GM18867 (cell line): ENCODE measurements at regions not wholly inside any gene's neighbourhood (a gene's known extent, or its start where the extent isn't known, plus 50 kb on each side); places are given as distances from the start of the nearest gene placed in this dataset.
A peak's percentile ranks its signal among the peaks of the same experiment; 100 is the strongest.

ENCODE experiments used
- ATAC-seq: cut with Tn5 transposase; IDR thresholded peaks from one replicate; pipeline ENCODE4 v1.9.1; 2021; ENCODE audit warnings: mild to moderate bottlenecking, moderate library complexity; ENCODE audit not compliant: unreplicated experiment

DNA sequence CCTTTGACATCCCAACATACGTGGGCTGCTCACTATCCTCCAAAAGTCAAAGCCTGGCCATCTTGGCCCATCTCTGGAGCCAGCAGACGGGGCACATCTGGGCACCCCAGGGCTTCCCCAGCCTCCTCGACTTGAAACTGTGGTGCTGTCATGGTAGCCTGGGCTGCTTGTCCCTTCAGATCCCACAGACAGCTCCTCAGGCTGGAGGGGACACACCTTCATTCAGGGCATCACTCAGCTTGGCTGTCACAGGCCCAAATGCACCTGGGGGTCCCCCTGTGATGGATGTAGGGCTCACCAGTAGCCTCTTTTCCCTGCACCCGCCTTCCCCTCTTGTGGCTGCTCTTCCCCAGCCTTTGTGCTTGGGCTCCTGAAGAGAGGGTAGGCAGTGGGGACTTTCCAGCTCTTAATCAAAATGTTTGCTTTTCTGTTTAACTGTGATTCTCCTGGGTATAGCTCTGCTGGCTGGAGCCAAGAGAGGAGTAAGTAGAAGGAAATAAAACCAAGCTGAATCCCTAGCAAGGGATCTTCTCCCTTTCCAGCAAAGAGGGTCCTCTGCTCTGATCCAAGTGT, 92.3 kb downstream of the GYPC start:
- ATAC-seq = no peak

DNA sequence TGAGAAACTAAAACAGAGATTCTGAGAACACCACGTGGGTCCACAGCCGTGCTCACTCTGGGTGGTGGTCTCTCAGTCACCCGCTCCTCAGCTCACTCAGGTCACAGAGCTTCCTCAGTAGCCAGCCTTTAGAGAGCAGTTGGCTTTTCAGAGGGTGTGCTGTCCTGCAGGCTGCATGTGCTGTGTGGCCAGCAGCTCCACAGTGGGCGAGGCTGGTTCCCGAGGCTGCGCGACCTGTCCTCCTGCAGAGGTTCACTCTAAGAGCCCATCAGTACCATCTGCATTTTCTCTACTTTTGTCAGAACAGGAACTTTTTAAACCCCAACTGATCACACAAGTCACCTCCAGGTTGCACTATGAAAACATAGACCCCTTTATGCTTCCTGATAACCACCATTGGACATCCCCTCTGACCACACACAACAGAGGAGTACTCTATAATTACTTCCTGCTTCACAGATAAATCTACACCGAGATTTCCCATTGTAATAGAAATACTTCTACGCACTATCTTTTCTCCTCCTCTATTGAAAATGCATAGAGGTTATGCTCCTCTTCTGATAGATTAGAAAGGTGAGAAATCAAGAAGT, 93.1 kb downstream of the GYPC start:
- no peak for ATAC-seq

DNA sequence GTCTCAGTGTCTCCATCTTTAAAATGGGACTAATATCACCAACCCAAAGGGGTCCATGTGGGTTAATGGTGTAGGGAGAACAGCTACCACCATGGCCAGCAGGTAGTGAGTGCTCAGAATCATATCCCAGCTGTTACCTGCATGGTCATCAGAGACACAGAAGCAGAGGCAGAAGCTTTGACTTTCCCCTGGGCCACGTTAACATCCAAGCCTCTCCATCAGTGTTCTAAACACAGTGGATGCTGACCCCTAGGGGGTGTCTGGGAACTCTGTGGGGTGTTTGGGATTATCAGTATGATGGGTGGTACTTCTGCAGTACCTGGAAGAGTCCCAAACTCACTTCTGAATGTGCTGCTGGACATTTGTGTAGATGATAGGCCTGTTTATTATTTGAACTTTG, 93.6 kb downstream of the GYPC start:
- ATAC-seq = peak; percentile 65

DNA sequence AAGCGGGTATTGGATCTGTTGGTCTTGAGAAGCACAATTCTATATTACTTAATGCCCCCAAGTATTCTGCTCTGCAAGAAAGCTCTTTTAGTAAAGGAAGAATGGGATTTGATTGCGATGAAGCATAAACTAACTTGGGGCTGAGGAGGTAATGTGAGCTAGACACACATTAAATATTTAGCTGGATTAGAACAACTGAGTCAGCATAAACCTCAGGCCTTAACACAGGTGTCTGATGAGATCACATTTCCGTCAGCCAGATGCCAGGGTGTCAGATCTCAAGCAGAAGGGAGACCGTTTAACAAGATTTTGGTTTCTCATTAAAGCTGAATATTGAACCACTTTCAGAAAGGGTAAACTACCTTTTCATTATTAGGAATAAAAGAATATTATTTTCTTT, 94.5 kb downstream of the GYPC start:
- no peak for ATAC-seq

DNA sequence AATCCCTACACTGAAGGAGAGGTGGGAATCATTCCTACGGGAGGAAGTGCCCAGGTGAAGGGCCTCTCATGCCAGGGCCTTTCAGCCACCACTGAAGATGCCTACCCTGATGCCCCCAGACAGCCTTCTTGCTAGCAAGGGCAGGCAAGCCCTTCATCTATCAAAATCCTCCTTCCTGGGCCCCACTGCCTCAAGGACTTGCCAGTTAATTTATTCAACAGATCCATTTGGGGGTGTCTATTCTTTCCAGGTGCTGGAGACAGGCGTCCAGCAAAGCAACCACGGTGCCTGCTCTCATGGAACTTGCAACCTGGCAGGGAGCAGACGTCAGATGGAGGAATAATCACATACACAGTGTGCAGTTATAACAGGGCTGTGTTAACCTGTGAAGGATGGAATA, 95.5 kb downstream of the GYPC start:
- no peak for ATAC-seq

DNA sequence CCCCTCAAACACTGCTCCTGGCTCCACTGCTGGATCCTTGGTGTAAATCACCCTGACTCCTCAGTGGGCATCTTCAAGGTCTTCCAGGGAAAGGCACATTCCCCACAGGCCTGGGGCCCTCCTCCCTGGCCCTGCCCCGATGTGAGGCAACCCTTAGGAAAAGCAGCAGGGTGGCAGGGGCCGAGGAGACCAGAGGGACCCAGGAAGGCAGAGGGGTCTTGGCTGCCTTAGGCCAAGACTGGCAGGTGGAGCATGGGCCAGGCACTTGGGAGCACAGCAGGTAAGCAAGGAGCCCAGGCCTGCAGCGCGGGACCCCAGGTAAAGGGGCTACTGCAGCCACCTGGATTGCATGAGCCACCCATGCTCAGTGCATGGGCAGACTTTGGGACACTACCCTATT, 96.9 kb downstream of the GYPC start:
- no peak for ATAC-seq

DNA sequence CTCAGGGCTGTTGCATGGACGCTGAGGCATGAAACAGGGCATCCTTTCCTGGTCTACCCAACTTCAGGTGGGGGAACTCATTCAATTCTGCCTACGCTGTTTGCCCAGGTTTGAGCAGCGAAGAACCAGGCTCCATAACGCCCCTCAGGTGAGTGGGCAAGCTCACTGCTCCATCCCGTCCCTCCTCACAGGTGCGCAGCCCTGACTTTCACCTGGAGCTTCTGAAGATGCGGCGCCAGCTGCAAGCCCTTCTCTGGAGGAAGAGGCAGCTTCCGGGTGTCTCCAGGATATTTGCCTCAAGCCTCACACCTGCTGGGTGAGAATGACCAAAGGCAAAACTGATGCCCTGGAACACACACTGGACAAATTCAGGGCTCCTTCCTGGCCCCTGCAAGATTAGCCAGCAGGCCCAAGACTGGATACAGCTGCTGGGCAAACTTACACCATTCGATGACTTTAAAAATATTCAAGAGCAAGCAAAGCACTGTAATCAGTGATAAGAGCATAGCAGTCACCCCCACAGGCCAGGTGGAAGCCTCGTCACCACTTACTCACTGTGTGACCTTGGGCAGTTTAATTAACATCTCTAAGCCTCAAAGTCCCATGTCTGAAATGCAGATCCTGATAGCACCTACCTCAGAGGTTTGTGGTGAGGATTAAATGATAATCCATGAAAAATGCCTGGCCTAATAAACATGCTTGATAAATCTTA, 97.7 kb downstream of the GYPC start:
- ATAC-seq = no peak

DNA sequence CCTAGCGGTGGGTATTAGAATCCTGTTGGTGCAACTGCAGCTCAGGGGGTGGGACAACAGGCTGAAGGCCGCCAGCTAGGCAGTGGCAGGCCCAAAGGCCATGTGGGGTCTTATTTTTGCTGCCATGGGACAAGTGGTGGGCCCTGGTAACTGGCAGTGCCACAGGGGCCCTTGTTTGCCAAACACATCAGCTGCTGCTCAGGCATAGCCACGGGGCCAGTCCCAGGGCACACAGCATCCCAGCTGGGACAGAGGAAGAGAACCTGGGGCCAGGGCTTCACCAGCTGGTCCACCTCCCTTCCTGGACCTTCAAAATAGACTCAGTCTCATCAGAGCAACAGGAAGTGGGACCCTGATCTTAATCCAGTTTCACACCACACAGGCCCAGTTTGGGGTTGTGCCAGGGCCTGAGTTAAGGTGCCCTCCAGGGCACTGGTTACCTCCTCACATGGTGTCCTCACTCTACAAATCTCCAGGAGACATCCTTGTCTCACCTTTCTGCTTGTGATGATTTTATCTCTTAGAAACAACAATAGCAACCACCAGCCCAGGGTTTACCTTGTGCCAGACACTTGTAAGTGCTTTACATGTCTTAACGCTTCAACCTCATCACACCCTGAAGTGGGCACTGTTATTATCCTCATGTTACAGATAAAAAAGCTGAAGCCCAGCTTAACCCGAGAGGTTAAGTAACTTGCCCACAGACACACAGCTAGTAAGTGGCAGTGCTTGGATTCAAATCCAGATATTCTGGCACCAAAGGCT, 98.5 kb downstream of the GYPC start:
- ATAC-seq = no peak

DNA sequence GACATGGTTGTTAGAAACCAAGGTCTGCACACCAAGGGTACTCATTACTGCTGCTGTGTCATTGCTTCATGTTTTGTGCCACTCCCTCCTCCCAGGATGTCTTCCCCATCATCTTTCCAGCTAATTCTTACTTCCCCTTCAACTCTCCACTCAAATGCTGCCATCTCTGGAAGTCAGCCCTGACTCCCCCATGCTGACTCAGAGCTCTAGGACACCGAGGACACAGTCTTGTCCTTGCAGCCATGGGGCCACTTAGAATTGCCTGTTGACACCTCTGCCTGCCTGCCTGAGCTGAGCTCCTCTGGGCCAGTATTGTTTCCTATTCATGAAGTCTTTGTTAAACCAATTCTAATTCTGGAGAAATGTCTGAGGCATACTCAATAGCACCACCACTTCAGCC, 100.2 kb downstream of the GYPC start:
- ATAC-seq = no peak

DNA sequence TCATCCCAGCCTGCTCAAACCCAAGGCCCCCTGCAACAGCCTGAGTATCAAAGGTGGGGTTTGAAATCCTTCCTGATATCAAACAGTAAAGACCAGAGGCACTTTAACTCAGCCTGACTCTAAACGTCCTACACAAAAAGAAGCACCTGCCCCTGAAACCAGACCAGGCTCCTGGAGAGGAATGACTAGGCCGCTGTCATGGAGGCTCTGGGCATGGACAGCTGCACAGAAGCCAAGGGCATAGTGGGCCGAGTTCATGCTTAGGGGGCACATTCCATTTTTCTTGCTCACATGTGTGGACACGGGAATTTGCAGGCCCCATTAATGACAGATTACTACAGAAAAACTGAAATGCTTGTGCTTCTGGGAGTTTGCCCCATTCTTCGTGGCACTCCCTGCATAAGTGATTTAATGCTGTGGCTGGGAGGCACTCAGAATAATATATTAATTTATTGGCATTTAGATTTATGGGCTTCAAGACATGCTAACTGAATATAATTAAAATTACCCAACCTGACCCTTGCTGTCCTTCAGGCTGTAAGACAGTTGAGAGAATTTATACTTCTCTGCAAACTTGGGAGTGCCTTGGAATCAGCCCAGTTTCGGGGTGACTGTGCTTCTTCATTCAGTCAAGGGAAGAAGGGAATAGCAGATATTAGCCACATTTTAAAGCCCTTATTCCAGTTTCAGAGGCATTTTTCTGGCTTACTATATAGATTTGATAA, 105.5 kb downstream of the GYPC start:
- ATAC-seq = no peak

DNA sequence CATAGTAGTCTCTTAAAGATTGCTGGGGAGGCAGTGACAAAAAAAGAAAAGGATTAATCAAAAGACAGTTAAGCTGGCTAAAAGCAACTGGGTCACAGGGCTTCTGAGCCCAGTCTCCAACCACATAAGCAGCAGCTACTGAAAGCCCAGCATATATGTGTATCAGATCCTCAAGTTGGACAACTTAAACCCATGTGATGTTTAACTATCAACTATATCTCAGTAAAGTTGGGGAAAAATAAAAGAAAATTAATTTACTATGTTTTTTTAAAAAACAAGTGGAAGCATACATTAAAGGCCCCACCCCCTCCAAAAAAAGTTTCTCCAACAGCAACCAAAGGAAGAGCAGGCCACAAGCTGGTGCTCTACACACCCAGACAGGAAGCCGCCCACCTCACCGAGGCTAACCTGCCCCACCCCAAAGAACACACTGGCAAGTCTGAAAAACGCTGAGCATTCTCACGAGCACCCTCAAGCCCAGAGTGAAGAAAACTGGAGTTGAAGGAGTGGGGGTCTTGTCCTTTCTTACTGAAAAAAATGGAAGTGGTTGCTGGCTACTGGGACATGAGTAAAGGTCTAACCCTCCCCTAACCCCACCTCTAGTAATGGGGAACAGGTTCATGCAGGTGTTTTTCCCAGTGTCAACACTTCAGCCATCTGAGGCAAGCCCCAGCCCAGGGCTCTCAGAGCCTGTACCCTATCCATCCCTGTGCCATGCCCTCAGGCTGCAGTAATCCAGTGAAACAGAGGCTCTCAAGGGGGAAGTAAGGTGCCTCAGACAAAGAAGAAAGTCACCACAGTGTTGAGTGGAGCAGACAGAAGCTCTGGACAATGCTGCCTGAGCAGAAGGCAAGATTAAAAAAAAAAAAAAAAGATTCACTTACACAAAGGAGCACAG, 106.3 kb downstream of the GYPC start:
- no peak for ATAC-seq

DNA sequence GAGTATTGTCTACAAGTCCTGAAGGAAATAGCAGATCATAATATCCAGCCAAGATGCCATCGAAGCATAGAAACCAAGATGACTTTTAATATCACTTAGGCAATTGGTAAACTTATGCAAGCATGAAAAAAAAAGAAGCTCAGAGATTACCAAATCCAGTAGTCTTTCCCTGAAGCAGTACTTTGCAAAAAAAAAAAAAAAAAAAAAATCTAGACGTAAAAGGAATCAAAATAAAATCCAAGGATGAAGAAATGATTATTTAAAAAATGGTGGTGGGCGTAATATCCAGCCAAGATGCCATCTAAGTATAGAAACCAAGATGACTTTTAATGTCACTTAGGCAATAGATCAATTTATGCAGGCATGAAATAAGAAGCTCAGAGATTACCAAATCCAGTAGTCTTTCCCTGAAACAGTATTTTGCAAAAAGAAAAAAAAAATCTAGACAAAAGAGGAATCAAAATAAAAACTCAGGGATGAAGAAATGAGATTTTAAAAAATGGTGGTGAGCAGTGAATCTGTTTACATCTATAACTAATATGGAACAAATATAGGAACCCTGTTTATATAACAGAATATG, 108.8 kb downstream of the GYPC start:
- ATAC-seq = no peak

DNA sequence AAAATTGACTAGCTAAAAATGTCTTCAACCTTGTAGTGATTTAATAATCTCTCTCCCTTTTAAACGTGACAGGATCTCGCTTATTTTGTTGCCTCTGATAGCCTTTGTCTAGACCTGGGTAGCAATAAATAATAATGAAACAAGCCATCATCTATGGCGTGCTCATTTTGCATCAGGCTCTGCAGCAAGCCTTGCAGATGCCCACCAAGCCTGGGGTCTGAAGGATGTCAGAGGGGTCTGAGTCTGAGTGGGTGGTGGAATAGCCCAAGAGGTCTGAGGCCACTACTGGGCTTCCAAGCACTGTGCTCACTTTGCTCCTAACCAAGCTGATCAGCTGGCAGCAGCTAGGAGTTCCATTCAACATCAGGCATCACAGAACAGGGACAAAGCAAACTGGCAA, 109.4 kb downstream of the GYPC start:
- ATAC-seq = no peak

DNA sequence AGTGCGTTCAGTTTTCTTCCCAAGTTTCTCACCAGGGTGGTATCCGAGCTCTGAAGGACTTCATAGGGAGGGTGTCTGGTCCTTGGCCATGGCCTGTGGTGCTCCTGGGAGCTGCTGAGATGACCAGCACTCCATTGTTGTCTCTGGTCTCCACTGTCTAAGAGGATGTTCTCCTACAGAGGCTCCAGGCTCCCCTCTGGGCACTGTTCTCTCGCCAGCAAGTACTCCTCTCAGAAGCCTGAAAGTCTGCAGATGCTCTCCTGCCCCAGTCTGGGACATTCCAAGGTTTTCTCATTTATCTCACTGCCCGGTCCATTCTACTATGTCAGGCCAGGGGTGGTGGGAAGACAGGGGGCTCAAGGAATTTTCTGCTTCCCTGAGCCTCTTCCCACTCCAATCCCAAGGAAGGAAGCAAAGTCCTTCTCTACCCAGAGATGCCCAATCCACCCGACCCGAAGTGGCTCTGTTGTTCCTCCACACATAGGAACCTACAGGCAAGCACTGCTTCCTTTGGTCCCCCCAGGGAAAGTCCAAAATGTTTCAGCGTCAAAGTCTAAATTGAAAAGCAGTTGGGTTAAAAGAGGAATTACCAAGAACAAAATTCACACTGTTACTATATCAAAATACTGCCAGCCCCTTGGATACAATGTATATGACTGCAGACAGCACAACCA, 110.5 kb downstream of the GYPC start:
- ATAC-seq = no peak

DNA sequence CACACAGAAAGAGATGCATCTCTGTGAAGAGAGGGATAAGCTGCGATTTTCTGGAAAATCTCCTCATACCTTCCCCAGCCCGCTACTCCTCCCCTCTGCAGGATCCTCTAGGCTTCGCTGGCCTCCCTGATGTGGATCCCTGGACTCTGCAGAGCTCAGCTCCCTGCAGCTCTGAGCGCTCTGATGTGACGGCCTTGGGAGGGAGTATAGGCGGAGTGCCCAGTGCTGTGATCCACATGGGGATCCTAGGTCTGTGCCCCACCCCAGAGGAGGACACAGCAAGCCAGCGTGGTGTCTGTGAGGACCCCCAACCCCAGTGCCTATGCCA, 111.0 kb downstream of the GYPC start:
- ATAC-seq = no peak

DNA sequence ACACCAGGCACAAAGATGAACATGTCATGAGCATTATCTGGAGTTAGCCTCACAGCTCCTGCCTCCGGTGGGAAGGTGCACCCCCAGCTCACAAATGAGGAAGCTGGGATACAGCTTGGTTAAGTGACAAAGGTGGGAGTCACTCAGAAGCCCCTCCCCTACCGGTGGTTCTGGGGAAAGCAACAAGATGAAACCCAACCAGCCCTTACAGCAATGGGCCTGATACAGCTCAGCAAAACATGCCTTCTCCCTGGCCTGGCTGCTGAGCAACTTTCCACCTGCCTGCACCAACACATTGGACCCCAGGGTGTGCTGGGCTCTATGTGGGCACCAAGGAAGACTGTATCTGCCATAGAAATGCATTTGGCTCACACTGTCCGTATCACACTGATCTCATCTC, 113.2 kb downstream of the GYPC start:
- ATAC-seq = no peak

DNA sequence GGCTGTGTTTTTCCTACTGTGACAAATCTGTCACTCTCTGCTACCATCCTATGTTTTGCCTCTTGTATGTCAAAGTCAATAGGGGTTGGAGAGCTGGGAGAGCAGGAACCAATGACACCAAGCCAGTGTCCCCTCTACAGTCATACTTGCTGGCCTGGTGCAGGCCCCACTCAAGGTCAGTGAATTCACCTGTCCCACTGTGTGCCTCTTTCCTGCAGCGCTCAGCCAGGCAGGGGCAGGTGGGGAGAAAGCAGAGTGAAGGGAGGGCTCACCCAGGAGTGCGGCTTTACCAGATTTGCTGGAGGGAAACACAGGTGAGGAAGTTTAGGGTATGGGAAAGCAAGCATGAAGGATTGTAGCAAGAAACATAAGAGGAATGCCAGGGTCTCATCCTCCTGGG, 114.5 kb downstream of the GYPC start:
- ATAC-seq = no peak

DNA sequence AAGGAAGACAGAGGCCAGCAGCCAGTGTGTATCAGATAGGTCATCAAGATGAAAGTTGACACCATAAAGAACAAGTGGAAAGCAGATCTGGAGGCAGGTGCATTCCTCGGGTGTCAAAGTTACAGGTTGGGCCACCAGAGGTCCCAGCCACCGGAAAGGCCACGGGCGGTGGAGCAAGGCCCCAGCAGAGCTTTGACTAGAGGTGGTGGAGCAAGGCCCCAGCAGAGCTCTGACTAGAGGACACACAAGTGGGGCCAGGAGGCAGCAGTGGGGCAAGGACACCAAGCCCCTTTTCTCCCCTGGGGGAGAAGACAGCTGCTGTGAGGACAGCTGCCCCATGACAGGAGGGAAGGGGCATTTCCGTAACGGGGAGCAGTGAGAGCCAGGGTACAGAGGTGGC, 115.1 kb downstream of the GYPC start:
- no peak for ATAC-seq

DNA sequence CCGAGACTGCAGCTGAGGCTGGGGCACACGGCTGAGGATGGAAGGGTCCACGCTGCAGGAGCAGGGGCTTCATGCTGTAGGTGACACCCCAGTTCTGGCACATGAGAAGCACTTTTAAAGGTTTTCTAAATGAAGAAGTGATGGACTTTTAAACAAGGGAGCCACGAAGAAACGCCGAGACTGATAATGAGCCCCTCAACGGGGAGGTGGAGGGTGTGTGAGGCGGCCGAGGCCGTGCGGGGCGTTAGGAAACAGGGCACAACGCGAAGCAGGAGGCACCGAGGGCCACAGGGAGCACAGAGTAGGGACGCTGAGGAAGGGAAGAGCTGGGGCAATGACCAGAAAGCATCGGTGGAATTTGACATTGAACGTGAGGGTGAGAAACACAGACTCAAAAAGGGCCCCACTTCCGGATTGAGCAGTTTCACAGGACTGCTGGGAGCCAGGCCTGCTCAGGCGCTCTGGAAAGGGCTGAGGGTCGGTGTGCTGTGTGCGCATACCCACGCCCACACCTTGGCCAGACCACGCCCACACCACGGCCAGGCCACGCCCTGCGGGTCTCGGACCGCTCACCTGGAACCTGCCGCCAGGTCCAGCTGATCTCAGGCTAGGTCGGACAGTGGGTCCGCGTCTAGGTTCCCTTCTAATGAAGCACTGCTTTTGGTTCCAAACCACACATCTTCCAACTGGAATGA, 115.7 kb downstream of the GYPC start:
- ATAC-seq = no peak
